Esophagus squamous epithelium (tissue), 5 donors: ENCODE measurements at regions not wholly inside any gene's neighbourhood (a gene's known extent, or its start where the extent isn't known, plus 50 kb on each side); places are given as distances from the start of the nearest gene placed in this dataset.
A peak's percentile ranks its signal among the peaks of the same experiment; 100 is the strongest.

Experiments used
- DNase-seq: peaks from one replicate; lab custom pipeline; 2025; lab: John Stamatoyannopoulos, UW
- H3K27ac ChIP-seq, 4 donors: fragments of 200-600 bp; sonication (generic); one replicate each; pipeline ENCODE4 v1.5.1; 2016 to 2019; ENCODE audit warnings: mild to moderate bottlenecking in 1 of 4
- H3K27me3 ChIP-seq, 4 donors: fragments of 200-600 bp; sonication (generic); 1 replicate in 3 of 4; 2 replicates in 1 of 4; pipeline versions ENCODE4 v1.5.1 to v1.6.0; 2017 to 2021; ENCODE audit warnings: antibody characterized with exemption in 1 of 4
- H3K36me3 ChIP-seq, 3 donors: fragments of 200-600 bp; sonication (generic); one replicate each; pipeline ENCODE4 v1.5.1; 2016 to 2019
- H3K4me1 ChIP-seq, 3 donors: fragments of 200-600 bp; sonication (generic); one replicate each; pipeline ENCODE4 v1.5.1; 2017 to 2019
- H3K4me3 ChIP-seq, 4 donors: fragments of 200-600 bp; sonication (generic); 1 replicate in 3 of 4; 2 replicates in 1 of 4; pipeline ENCODE4 v1.5.1; 2016 to 2019; ENCODE audit warnings: mild to moderate bottlenecking in 2 of 4, moderate library complexity in 1 of 4
- H3K9me3 ChIP-seq, 3 donors: fragments of 200-600 bp; sonication (generic); one replicate each; pipeline ENCODE4 v1.5.1; 2016 to 2019
- POLR2A ChIP-seq, 4 donors: fragments of 450-650 bp; IDR thresholded peaks; one replicate each; pipeline ENCODE4 v1.6.1; 2017; ENCODE audit warnings: antibody characterized with exemption in 4 of 4, mild to moderate bottlenecking in 4 of 4, moderate library complexity in 3 of 4
- WGBS, 2 donors: methylation state at CpG; one replicate each; pipeline ENCODE4 v1.1.5; 2018; 5-methylcytosine and 5-hydroxymethylcytosine counted together
- intact Hi-C: fragments of 100-400 bp; cut with DNase I; formaldehyde crosslinking; loops from one replicate; pipeline ENCODE4 v1.15.0; 2022
- TF ChIP-seq, protein P1 (sequence below), 6 experiments: fragments of 450-650 bp in 4 of 6; fragments of 200-600 bp in 2 of 6; sonication (generic) in 2 of 6; IDR thresholded peaks; one replicate each; pipeline ENCODE4 v1.5.1; 2016 to 2019; ENCODE audit warnings: antibody characterized with exemption in 6 of 6, mild to moderate bottlenecking in 4 of 6, moderate library complexity in 4 of 6
- donor health status: DM: yes; HTN: yes; CAD: no.

DNA sequence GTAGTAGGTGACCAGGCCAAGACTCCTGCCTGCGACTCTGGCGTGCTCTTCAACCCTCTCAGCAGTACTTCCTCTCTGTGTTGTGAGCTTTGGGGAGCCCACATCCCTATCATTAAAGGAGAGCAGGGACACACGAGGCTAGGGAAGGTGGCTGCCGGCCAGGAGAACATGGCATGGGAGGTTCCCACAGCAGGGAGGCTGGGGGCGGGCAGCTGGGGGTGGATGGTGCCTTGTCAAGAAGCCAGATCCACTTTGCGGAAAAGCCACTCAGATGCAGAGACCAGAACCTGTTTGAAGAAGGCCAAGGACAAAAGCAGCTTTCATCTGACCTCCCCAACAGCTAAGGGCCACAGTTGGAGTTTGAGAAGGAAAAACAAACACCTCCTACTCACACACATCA is 198.6 kb downstream of the BCL11B start:
- Histone ChIP-seq H3K4me1 (peaks cover 0 to 18% (median 0%) of the 10 kb centered on the region in 3 donors), H3K27ac (no peak overlapping the region), H3K27me3 (no peaks in the 10 kb centered on the region), H3K36me3 (no peaks in the 10 kb centered on the region), H3K9me3 (peaks cover 0 to 6% (median 0%) of the 10 kb centered on the region in 3 donors), H3K4me3 (no peak overlapping the region)
- 80 to 100% methylated on average over 1 of the region's 6 CpGs for WGBS, 2 donors
- TF ChIP-seq, protein P1, sequence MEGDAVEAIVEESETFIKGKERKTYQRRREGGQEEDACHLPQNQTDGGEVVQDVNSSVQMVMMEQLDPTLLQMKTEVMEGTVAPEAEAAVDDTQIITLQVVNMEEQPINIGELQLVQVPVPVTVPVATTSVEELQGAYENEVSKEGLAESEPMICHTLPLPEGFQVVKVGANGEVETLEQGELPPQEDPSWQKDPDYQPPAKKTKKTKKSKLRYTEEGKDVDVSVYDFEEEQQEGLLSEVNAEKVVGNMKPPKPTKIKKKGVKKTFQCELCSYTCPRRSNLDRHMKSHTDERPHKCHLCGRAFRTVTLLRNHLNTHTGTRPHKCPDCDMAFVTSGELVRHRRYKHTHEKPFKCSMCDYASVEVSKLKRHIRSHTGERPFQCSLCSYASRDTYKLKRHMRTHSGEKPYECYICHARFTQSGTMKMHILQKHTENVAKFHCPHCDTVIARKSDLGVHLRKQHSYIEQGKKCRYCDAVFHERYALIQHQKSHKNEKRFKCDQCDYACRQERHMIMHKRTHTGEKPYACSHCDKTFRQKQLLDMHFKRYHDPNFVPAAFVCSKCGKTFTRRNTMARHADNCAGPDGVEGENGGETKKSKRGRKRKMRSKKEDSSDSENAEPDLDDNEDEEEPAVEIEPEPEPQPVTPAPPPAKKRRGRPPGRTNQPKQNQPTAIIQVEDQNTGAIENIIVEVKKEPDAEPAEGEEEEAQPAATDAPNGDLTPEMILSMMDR (IDR thresholded peaks at IDR 0.05) = no peak
- TF ChIP-seq POLR2A (IDR thresholded peaks at IDR 0.05) = no peak
- no peak for DNase-seq
- intact Hi-C loops = no loop called here

DNA sequence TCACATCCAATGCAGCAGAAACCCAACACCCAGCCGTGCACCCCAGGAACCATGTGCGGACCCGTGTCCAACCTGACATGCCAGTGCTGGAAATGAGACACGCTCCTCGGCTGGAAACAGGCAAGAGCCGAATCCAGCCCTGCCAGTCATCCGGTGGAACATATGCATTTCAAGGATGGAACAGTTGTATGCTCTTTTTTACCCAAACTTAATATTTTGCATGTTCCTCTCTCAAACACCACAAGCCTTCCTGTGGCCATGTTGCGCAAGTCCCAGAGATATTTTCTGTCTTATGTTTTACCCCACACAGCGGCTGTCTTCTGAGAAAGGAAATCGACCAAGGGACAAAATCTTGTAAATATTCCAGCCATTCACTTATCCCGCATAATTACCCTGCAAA is 196.9 kb downstream of the BCL11B start:
- H3K9me3 ChIP-seq = peaks cover 0 to 6% (median 0%) of the 10 kb centered on the region in 3 donors
- peaks cover 0 to 18% (median 0%) of the 10 kb centered on the region in 3 donors for H3K4me1 ChIP-seq
- 76 to 82% methylated on average over 10 to 11 of the region's 11 CpGs for WGBS, 2 donors
- no peaks in the 10 kb centered on the region for H3K36me3 ChIP-seq
- H3K4me3 ChIP-seq = no peak overlapping the region
- intact Hi-C loops = no loop called here
- TF ChIP-seq, protein P1 (IDR thresholded peaks at IDR 0.05) = no peak
- no peak for TF ChIP-seq POLR2A (IDR thresholded peaks at IDR 0.05)
- no peaks in the 10 kb centered on the region for H3K27me3 ChIP-seq
- peak overlapping the region in 1 of 4 donors; percentile 2 for H3K27ac ChIP-seq
- DNase-seq = no peak

DNA sequence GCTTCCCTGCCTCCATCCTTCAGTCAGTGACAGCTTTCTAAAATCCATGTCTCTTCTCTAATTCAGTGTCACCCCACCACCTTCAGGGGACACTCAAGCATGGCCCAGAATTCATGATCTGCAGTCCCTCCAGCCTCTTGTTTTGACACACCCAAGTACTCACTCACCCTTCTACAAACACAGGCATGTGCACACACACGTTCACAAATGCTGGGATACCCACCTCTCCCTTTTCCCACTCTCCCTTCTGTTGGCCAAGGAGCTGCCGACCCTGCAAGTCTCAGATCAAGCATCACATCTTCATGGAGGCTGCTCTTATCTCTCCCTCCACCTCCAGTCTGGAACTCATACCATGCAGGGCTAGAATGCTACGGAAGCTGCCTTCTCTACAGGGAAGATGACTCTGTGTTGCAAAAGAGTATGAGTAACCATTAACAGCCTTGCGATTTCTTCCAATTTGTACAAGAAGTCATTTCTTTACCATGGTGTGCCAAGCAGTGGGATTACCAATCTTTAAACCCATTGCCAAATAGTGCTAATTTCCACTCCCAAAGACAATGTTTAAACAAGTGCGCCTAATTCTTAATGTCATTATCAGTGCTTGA is 196.1 kb downstream of the BCL11B start:
- intact Hi-C loops = no loop called here
- H3K27ac ChIP-seq = no peak overlapping the region
- H3K4me1 ChIP-seq = peaks cover 0 to 18% (median 0%) of the 10 kb centered on the region in 3 donors
- 32 to 44% methylated on average over 5 of the region's 5 CpGs for WGBS, 2 donors
- no peak overlapping the region for H3K4me3 ChIP-seq
- DNase-seq = no peak
- peaks cover 0 to 10% (median 6%) of the 10 kb centered on the region in 3 donors for H3K9me3 ChIP-seq
- no peaks in the 10 kb centered on the region for H3K27me3 ChIP-seq
- TF ChIP-seq POLR2A (IDR thresholded peaks at IDR 0.05) = no peak
- TF ChIP-seq, protein P1 (IDR thresholded peaks at IDR 0.05) = no peak
- no peaks in the 10 kb centered on the region for H3K36me3 ChIP-seq

DNA sequence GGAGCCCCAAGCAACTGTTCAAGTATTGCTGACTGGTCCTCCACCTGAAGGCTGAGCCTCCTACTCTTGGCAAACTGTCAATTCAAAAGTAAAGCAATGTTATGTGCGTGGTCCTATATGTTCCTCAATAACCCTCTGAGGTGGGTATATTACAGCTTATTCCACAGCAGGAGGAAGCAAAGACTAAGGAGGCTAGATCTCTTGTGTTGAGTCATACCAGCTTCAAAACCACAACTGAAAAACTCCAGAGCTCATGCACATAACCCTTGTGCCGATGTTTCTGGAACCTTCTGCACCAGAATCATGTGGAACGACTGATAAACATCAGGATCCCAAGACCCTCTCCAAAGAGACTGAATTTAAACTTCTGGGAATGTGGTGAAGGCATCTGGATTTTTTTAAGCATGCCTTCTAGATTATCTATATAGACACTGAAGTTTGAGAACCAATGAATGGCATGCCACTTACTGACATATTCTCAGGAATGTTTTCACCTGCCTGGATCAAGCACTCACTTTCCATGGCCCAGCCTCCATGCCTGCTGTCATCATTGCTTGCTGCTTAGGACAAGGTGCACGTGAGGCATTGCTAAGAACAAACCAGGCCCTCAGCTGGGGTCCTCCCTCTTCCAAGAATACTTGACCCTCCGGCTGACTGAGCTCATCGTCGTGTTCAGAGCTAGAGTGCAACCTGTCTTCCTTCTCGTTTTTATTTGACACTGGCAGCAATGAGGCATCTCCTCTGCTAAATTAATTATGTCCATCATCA is 194.7 kb downstream of the BCL11B start:
- H3K27ac ChIP-seq = no peak overlapping the region
- intact Hi-C loops = no loop called here
- 73 to 74% methylated on average over 8 of the region's 8 CpGs for WGBS, 2 donors
- H3K27me3 ChIP-seq = no peaks in the 10 kb centered on the region
- H3K9me3 ChIP-seq = peaks cover 0 to 7% (median 6%) of the 10 kb centered on the region in 3 donors
- TF ChIP-seq POLR2A (IDR thresholded peaks at IDR 0.05) = no peak
- TF ChIP-seq, protein P1 (IDR thresholded peaks at IDR 0.05) = no peak
- peaks cover 0 to 18% (median 0%) of the 10 kb centered on the region in 3 donors for H3K4me1 ChIP-seq
- H3K36me3 ChIP-seq = no peaks in the 10 kb centered on the region
- H3K4me3 ChIP-seq = no peak overlapping the region
- no peak for DNase-seq

DNA sequence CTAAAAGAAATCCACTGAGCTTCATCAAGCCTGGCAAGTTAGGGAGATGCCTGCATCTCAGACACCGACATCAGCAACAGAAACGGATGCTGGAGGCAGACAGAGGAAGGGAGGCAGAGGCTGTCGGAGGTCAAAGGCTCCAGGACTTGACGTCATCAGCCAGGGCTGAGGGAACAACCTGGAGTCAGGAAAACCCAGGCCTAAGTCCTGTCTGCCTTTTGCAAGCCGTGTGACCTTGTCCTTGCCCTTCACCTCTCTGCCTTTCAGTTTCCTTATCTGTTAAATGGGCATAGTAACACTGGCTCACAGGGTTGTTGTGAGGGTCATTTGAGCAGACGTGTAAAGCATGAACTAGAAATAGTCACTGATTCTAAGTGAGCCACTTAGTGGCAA is 194.2 kb downstream of the BCL11B start:
- no peak overlapping the region for H3K4me3 ChIP-seq
- H3K27me3 ChIP-seq = no peaks in the 10 kb centered on the region
- TF ChIP-seq, protein P1 (IDR thresholded peaks at IDR 0.05) = no peak
- TF ChIP-seq POLR2A (IDR thresholded peaks at IDR 0.05) = no peak
- no peaks in the 10 kb centered on the region for H3K36me3 ChIP-seq
- peaks cover 0 to 18% (median 0%) of the 10 kb centered on the region in 3 donors for H3K4me1 ChIP-seq
- WGBS, 2 donors = 82 to 89% methylated on average over 6 of the region's 6 CpGs
- DNase-seq = no peak
- intact Hi-C loops = no loop called here
- peaks cover 0 to 7% (median 6%) of the 10 kb centered on the region in 3 donors for H3K9me3 ChIP-seq
- no peak overlapping the region for H3K27ac ChIP-seq
